ENCODE measurements at regions not wholly inside any gene's neighbourhood (a gene's known extent, or its start where the extent isn't known, plus 50 kb on each side); places are given as distances from the start of the nearest gene placed in this dataset.

GRCh38 chr12:93221841-93222240, 155.9 kb upstream of the NUDT4 start:
- DNase-seq (ENCODE audit: low spot score in 2 of 2): no peak
- no peak overlapping the region for H3K4me3 ChIP-seq (ENCODE audit: low read depth, poor library complexity, severe bottlenecking)
- intact Hi-C loops (cut with DNase I; ENCODE audit: low total_unique reads): no loop called here
- TF ChIP-seq, protein P1, sequence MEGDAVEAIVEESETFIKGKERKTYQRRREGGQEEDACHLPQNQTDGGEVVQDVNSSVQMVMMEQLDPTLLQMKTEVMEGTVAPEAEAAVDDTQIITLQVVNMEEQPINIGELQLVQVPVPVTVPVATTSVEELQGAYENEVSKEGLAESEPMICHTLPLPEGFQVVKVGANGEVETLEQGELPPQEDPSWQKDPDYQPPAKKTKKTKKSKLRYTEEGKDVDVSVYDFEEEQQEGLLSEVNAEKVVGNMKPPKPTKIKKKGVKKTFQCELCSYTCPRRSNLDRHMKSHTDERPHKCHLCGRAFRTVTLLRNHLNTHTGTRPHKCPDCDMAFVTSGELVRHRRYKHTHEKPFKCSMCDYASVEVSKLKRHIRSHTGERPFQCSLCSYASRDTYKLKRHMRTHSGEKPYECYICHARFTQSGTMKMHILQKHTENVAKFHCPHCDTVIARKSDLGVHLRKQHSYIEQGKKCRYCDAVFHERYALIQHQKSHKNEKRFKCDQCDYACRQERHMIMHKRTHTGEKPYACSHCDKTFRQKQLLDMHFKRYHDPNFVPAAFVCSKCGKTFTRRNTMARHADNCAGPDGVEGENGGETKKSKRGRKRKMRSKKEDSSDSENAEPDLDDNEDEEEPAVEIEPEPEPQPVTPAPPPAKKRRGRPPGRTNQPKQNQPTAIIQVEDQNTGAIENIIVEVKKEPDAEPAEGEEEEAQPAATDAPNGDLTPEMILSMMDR (IDR thresholded peaks at IDR 0.05): no peak
- no peak for TF ChIP-seq POLR2A (IDR thresholded peaks at IDR 0.05)

DNA sequence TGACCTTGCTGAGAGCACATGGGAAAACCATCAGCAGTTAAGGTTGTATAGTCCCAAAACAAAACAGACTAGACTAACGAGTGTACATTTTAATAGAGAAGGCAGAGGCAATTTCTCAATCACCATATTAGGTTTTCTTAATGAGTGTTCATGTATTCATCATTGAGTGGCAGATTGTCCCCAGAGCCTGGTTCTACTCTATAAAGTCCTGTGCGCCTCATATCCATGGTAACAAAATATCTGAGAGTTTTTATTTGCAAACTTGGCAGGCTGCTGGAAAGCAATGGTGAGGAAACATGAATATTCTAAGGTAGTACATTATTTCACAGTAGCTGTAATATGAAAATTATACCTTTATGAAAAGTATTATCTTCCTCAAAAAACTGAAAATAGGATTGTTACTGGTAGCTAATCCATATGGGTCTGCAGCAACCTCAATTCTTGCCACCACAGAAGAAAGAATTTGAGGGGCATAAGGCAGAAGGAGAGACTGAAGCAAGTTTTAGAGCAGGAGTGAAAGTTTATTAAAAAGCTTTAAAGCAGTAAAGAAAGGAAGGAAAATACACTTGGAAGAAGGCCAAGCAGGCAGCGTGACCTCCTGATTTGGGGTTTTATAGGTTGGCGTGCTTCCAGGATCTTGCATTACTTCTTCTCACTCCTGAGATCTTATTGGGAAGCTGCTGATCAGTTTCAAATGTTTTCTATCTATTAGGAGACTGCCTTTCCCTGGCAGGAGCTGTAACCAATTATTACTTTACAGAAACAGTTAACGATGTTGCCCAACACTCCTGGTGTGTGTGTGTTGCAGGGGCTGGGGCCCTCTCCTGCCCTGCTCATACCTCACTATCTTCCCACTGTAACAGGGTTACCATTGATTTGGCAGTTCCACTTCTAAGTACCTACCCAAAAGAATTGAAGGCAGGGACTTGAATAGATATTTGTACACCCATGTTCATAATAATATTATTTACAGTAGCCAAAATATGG, 154.0 kb upstream of the NUDT4 start:
- no peak overlapping the region for H3K4me3 ChIP-seq (ENCODE audit: low read depth, poor library complexity, severe bottlenecking)
- DNase-seq (ENCODE audit: low spot score in 2 of 2): no peak
- intact Hi-C loops (cut with DNase I; ENCODE audit: low total_unique reads): no loop called here
- WGBS, 2 donors: 28 to 29% methylated on average over 5 of the region's 5 CpGs
- TF ChIP-seq, protein P1 (IDR thresholded peaks at IDR 0.05): no peak
- TF ChIP-seq POLR2A (IDR thresholded peaks at IDR 0.05): no peak

GRCh38 chr12:93225094-93225493, 152.6 kb upstream of the NUDT4 start:
- intact Hi-C loops (cut with DNase I; ENCODE audit: low total_unique reads): no loop called here
- H3K4me3 ChIP-seq (ENCODE audit: low read depth, poor library complexity, severe bottlenecking): no peak overlapping the region
- TF ChIP-seq, protein P1 (IDR thresholded peaks at IDR 0.05): no peak
- no peak for TF ChIP-seq POLR2A (IDR thresholded peaks at IDR 0.05)
- no peak for DNase-seq (ENCODE audit: low spot score in 2 of 2)
- 96 to 100% methylated on average over 2 of the region's 2 CpGs for WGBS, 2 donors

GRCh38 chr12:93226361-93226760, 151.4 kb upstream of the NUDT4 start:
- no peak overlapping the region for H3K4me3 ChIP-seq (ENCODE audit: low read depth, poor library complexity, severe bottlenecking)
- DNase-seq (ENCODE audit: low spot score in 2 of 2): no peak
- TF ChIP-seq POLR2A (IDR thresholded peaks at IDR 0.05): no peak
- TF ChIP-seq, protein P1 (IDR thresholded peaks at IDR 0.05): no peak
- intact Hi-C loops (cut with DNase I; ENCODE audit: low total_unique reads): no loop called here

DNA sequence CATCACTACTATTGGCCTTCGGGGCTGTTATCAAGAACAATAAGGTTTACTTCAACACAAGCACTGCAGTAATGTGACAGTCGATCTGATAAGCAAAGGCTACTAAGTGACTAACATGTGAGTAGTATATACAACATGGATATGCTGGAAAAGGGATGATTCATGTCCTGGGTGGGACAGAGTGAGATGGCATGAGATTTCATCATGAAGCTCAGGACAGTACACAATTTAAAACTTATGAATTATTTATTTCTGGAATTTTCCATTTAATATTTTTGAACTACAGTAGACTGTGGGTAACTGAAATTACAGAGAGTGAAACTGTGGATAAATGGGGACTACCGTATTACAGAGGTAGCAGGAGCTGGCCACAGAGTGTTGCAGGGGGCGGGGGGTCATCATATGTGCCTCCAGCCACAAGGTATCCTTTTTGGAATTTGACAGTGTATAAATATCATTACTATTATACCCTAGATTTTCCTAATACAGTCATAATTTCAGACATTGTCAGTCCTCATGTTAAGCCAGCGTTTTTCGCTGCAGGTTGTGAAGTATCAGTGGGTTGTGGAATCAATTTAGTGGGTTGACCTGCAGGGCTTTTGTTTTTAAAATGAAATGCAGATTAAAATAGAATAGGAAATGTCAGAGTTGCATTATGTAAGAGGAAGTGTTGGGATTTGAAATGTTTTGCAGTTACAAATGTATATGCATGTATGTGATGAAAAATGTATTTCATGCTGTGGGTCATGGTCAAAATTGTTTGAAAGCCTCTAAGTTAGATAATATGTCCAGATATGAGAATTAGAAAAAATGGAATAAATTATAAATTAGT, 148.0 kb upstream of the NUDT4 start:
- no peak for DNase-seq (ENCODE audit: low spot score in 2 of 2)
- TF ChIP-seq, protein P1 (IDR thresholded peaks at IDR 0.05): no peak
- no peak for TF ChIP-seq POLR2A (IDR thresholded peaks at IDR 0.05)
- no peak overlapping the region for H3K4me3 ChIP-seq (ENCODE audit: low read depth, poor library complexity, severe bottlenecking)
- intact Hi-C loops (cut with DNase I; ENCODE audit: low total_unique reads): no loop called here
- 72 to 75% methylated on average over 6 of the region's 6 CpGs for WGBS, 2 donors
